ENCODE measurements at regions not wholly inside any gene's neighbourhood (a gene's known extent, or its start where the extent isn't known, plus 50 kb on each side); places are given as distances from the start of the nearest gene placed in this dataset.

- H3K9me3 ChIP-seq (ENCODE audit: control extremely low read depth in 1 of 5, control insufficient read depth in 4 of 5, insufficient read depth in 2 of 5, low read depth in 1 of 5, low read length in 4 of 5): no peaks in the 10 kb centered on the region
- H3K27me3 ChIP-seq (replicated peaks in 2 of 5; ENCODE audit: control insufficient read depth in 4 of 5, insufficient read depth in 5 of 5, low read length in 4 of 5): no peaks in the 10 kb centered on the region
- ChIA-PET POLR2A (no interaction called here), CTCF (no interaction called here)
- no peak overlapping the region for H3K4me3 ChIP-seq (ENCODE audit: control insufficient read depth in 1 of 7, extremely low read depth in 1 of 7, insufficient read depth in 4 of 7, low read depth in 2 of 7, low read length in 6 of 7)
- no peaks in the 10 kb centered on the region for H3K36me3 ChIP-seq (ENCODE audit: control insufficient read depth in 4 of 4, insufficient read depth in 4 of 4, low read length in 3 of 4)
- DNase-seq: no peak
- H3K4me1 ChIP-seq (ENCODE audit: control extremely low read depth in 1 of 4, control insufficient read depth in 4 of 4, insufficient read depth in 4 of 4, low read length in 3 of 4): no peaks in the 10 kb centered on the region
- WGBS (ENCODE audit: insufficient coverage): 100% methylated on average over 3 of the region's 3 CpGs
- H3K27ac ChIP-seq (ENCODE audit: insufficient read depth in 1 of 2, low read depth in 1 of 2, low read length in 2 of 2, poor library complexity in 1 of 2, severe bottlenecking in 2 of 2): no peak overlapping the region
Observed at GRCh38 chr4:33658971-33659370, 2585.3 kb downstream of the ARAP2 start.

GRCh38 chr4:33661636-33662035 is 2582.7 kb downstream of the ARAP2 start:
- Histone ChIP-seq H3K4me3 (ENCODE audit: control insufficient read depth in 1 of 7, extremely low read depth in 1 of 7, insufficient read depth in 4 of 7, low read depth in 2 of 7, low read length in 6 of 7) (no peak overlapping the region), H3K27me3 (replicated peaks in 2 of 5; ENCODE audit: control insufficient read depth in 4 of 5, insufficient read depth in 5 of 5, low read length in 4 of 5) (no peaks in the 10 kb centered on the region), H3K36me3 (ENCODE audit: control insufficient read depth in 4 of 4, insufficient read depth in 4 of 4, low read length in 3 of 4) (no peaks in the 10 kb centered on the region), H3K27ac (ENCODE audit: insufficient read depth in 1 of 2, low read depth in 1 of 2, low read length in 2 of 2, poor library complexity in 1 of 2, severe bottlenecking in 2 of 2) (no peak overlapping the region), H3K9me3 (ENCODE audit: control extremely low read depth in 1 of 5, control insufficient read depth in 4 of 5, insufficient read depth in 2 of 5, low read depth in 1 of 5, low read length in 4 of 5) (no peaks in the 10 kb centered on the region), H3K4me1 (ENCODE audit: control extremely low read depth in 1 of 4, control insufficient read depth in 4 of 4, insufficient read depth in 4 of 4, low read length in 3 of 4) (no peaks in the 10 kb centered on the region)
- ChIA-PET CTCF (no interaction called here), POLR2A (no interaction called here)
- DNase-seq: no peak

- Histone ChIP-seq H3K4me1 (ENCODE audit: control extremely low read depth in 1 of 4, control insufficient read depth in 4 of 4, insufficient read depth in 4 of 4, low read length in 3 of 4) (no peaks in the 10 kb centered on the region), H3K27ac (ENCODE audit: insufficient read depth in 1 of 2, low read depth in 1 of 2, low read length in 2 of 2, poor library complexity in 1 of 2, severe bottlenecking in 2 of 2) (no peak overlapping the region), H3K9me3 (ENCODE audit: control extremely low read depth in 1 of 5, control insufficient read depth in 4 of 5, insufficient read depth in 2 of 5, low read depth in 1 of 5, low read length in 4 of 5) (peaks cover 0 to 6% (median 2%) of the 10 kb centered on the region in 5 experiments), H3K27me3 (replicated peaks in 2 of 5; ENCODE audit: control insufficient read depth in 4 of 5, insufficient read depth in 5 of 5, low read length in 4 of 5) (no peaks in the 10 kb centered on the region), H3K4me3 (ENCODE audit: control insufficient read depth in 1 of 7, extremely low read depth in 1 of 7, insufficient read depth in 4 of 7, low read depth in 2 of 7, low read length in 6 of 7) (no peak overlapping the region), H3K36me3 (ENCODE audit: control insufficient read depth in 4 of 4, insufficient read depth in 4 of 4, low read length in 3 of 4) (no peaks in the 10 kb centered on the region)
- ChIA-PET CTCF (no interaction called here), POLR2A (no interaction called here)
- WGBS (ENCODE audit: insufficient coverage): 100% methylated on average over 1 of the region's 1 CpG
- DNase-seq: no peak
Observed at GRCh38 chr4:33685939-33686338, 2558.4 kb downstream of the ARAP2 start.

- Histone ChIP-seq H3K4me1 (ENCODE audit: control extremely low read depth in 1 of 4, control insufficient read depth in 4 of 4, insufficient read depth in 4 of 4, low read length in 3 of 4) (peaks cover 0 to 10% (median 1%) of the 10 kb centered on the region in 4 experiments), H3K27me3 (replicated peaks in 2 of 5; ENCODE audit: control insufficient read depth in 4 of 5, insufficient read depth in 5 of 5, low read length in 4 of 5) (no peaks in the 10 kb centered on the region), H3K36me3 (ENCODE audit: control insufficient read depth in 4 of 4, insufficient read depth in 4 of 4, low read length in 3 of 4) (no peaks in the 10 kb centered on the region), H3K27ac (ENCODE audit: insufficient read depth in 1 of 2, low read depth in 1 of 2, low read length in 2 of 2, poor library complexity in 1 of 2, severe bottlenecking in 2 of 2) (peak overlapping the region in 1 of 2 experiments; percentile 4), H3K4me3 (ENCODE audit: control insufficient read depth in 1 of 7, extremely low read depth in 1 of 7, insufficient read depth in 4 of 7, low read depth in 2 of 7, low read length in 6 of 7) (no peak overlapping the region), H3K9me3 (ENCODE audit: control extremely low read depth in 1 of 5, control insufficient read depth in 4 of 5, insufficient read depth in 2 of 5, low read depth in 1 of 5, low read length in 4 of 5) (peaks cover 0 to 1% (median 0%) of the 10 kb centered on the region in 5 experiments)
- POLR2A ChIA-PET: no interaction called here
- CTCF ChIA-PET: no interaction called here
- DNase-seq: peak in 1 of 3 donors; percentile 28
Observed at GRCh38 chr4:33696041-33696440, 2548.3 kb downstream of the ARAP2 start.

GRCh38 chr4:33696586-33696985 is 2547.7 kb downstream of the ARAP2 start:
- H3K27ac ChIP-seq (ENCODE audit: insufficient read depth in 1 of 2, low read depth in 1 of 2, low read length in 2 of 2, poor library complexity in 1 of 2, severe bottlenecking in 2 of 2): peak overlapping the region; percentile 20 to 62
- peak overlapping the region in 1 of 7 experiments; percentile 6 for H3K4me3 ChIP-seq (ENCODE audit: control insufficient read depth in 1 of 7, extremely low read depth in 1 of 7, insufficient read depth in 4 of 7, low read depth in 2 of 7, low read length in 6 of 7)
- peak; percentile 24 to 61 (median 51) for DNase-seq
- WGBS (ENCODE audit: insufficient coverage): 0% methylated on average over 2 of the region's 2 CpGs
- no peaks in the 10 kb centered on the region for H3K27me3 ChIP-seq (replicated peaks in 2 of 5; ENCODE audit: control insufficient read depth in 4 of 5, insufficient read depth in 5 of 5, low read length in 4 of 5)
- H3K9me3 ChIP-seq (ENCODE audit: control extremely low read depth in 1 of 5, control insufficient read depth in 4 of 5, insufficient read depth in 2 of 5, low read depth in 1 of 5, low read length in 4 of 5): peaks cover 0 to 1% (median 0%) of the 10 kb centered on the region in 5 experiments
- POLR2A ChIA-PET: no interaction called here
- CTCF ChIA-PET: no interaction called here
- peaks cover 0 to 10% (median 1%) of the 10 kb centered on the region in 4 experiments for H3K4me1 ChIP-seq (ENCODE audit: control extremely low read depth in 1 of 4, control insufficient read depth in 4 of 4, insufficient read depth in 4 of 4, low read length in 3 of 4)
- H3K36me3 ChIP-seq (ENCODE audit: control insufficient read depth in 4 of 4, insufficient read depth in 4 of 4, low read length in 3 of 4): no peaks in the 10 kb centered on the region

- ChIA-PET POLR2A (no interaction called here), CTCF (no interaction called here)
- Histone ChIP-seq H3K36me3 (ENCODE audit: control insufficient read depth in 4 of 4, insufficient read depth in 4 of 4, low read length in 3 of 4) (no peaks in the 10 kb centered on the region), H3K9me3 (ENCODE audit: control extremely low read depth in 1 of 5, control insufficient read depth in 4 of 5, insufficient read depth in 2 of 5, low read depth in 1 of 5, low read length in 4 of 5) (peaks cover 0 to 5% (median 0%) of the 10 kb centered on the region in 5 experiments), H3K4me1 (ENCODE audit: control extremely low read depth in 1 of 4, control insufficient read depth in 4 of 4, insufficient read depth in 4 of 4, low read length in 3 of 4) (no peaks in the 10 kb centered on the region), H3K27ac (ENCODE audit: insufficient read depth in 1 of 2, low read depth in 1 of 2, low read length in 2 of 2, poor library complexity in 1 of 2, severe bottlenecking in 2 of 2) (no peak overlapping the region), H3K27me3 (replicated peaks in 2 of 5; ENCODE audit: control insufficient read depth in 4 of 5, insufficient read depth in 5 of 5, low read length in 4 of 5) (no peaks in the 10 kb centered on the region), H3K4me3 (ENCODE audit: control insufficient read depth in 1 of 7, extremely low read depth in 1 of 7, insufficient read depth in 4 of 7, low read depth in 2 of 7, low read length in 6 of 7) (no peak overlapping the region)
- no peak for DNase-seq
- 96% methylated on average over 3 of the region's 3 CpGs for WGBS (ENCODE audit: insufficient coverage)
Observed at GRCh38 chr4:33709247-33709646, 2535.1 kb downstream of the ARAP2 start.

GRCh38 chr4:33711826-33712225 is 2532.5 kb downstream of the ARAP2 start:
- Histone ChIP-seq H3K4me1 (ENCODE audit: control extremely low read depth in 1 of 4, control insufficient read depth in 4 of 4, insufficient read depth in 4 of 4, low read length in 3 of 4) (no peaks in the 10 kb centered on the region), H3K36me3 (ENCODE audit: control insufficient read depth in 4 of 4, insufficient read depth in 4 of 4, low read length in 3 of 4) (no peaks in the 10 kb centered on the region), H3K9me3 (ENCODE audit: control extremely low read depth in 1 of 5, control insufficient read depth in 4 of 5, insufficient read depth in 2 of 5, low read depth in 1 of 5, low read length in 4 of 5) (peaks cover 0 to 4% (median 0%) of the 10 kb centered on the region in 5 experiments), H3K27ac (ENCODE audit: insufficient read depth in 1 of 2, low read depth in 1 of 2, low read length in 2 of 2, poor library complexity in 1 of 2, severe bottlenecking in 2 of 2) (no peak overlapping the region), H3K4me3 (ENCODE audit: control insufficient read depth in 1 of 7, extremely low read depth in 1 of 7, insufficient read depth in 4 of 7, low read depth in 2 of 7, low read length in 6 of 7) (no peak overlapping the region), H3K27me3 (replicated peaks in 2 of 5; ENCODE audit: control insufficient read depth in 4 of 5, insufficient read depth in 5 of 5, low read length in 4 of 5) (no peaks in the 10 kb centered on the region)
- no peak for DNase-seq
- ChIA-PET CTCF (no interaction called here), POLR2A (no interaction called here)

All from common myeloid progenitor, CD34-positive (primary cell).